Ishikawa (cell line): ENCODE measurements at regions not wholly inside any gene's neighbourhood (a gene's known extent, or its start where the extent isn't known, plus 50 kb on each side); places are given as distances from the start of the nearest gene placed in this dataset.

Experiments
- CEBPB ChIP-seq: IDR thresholded peaks from 2 replicates; pipeline ENCODE4 v1.6.1; 2012
- CREB1 ChIP-seq: IDR thresholded peaks from 2 replicates; pipeline ENCODE4 v1.6.1; 2012; ENCODE audit warnings: low read depth
- EGR1 ChIP-seq: IDR thresholded peaks from 2 replicates; pipeline ENCODE4 v1.6.1; 2012
- EP300 ChIP-seq: IDR thresholded peaks from 2 replicates; pipeline ENCODE4 v1.6.1; 2012; ENCODE audit warnings: borderline replicate concordance
- FOXM1 ChIP-seq: IDR thresholded peaks from 2 replicates; pipeline ENCODE4 v1.6.1; 2012; ENCODE audit warnings: low read depth, borderline replicate concordance
- NFIC ChIP-seq: IDR thresholded peaks from 2 replicates; pipeline ENCODE4 v1.6.1; 2012
- RAD21 ChIP-seq: IDR thresholded peaks from 2 replicates; pipeline ENCODE4 v1.6.1; 2012; ENCODE audit warnings: low read depth
- REST ChIP-seq: IDR thresholded peaks from 2 replicates; pipeline ENCODE4 v1.6.1; 2012; ENCODE audit warnings: low read depth, mild to moderate bottlenecking
- TAF1 ChIP-seq: IDR thresholded peaks from 2 replicates; pipeline ENCODE4 v1.6.1; 2012; ENCODE audit warnings: low read depth, mild to moderate bottlenecking
- TCF12 ChIP-seq: IDR thresholded peaks from 2 replicates; pipeline ENCODE4 v1.6.1; 2012; ENCODE audit warnings: low read depth
- TEAD4 ChIP-seq: IDR thresholded peaks from 2 replicates; pipeline ENCODE4 v1.6.1; 2012
- USF1 ChIP-seq: IDR thresholded peaks from 2 replicates; pipeline ENCODE4 v1.6.1; 2012
- YY1 ChIP-seq: IDR thresholded peaks from 2 replicates; pipeline ENCODE4 v1.6.1; 2012; ENCODE audit warnings: low read depth
- ZBTB7A ChIP-seq: IDR thresholded peaks from 2 replicates; pipeline ENCODE4 v1.6.1; 2012; ENCODE audit warnings: low read depth
- TF ChIP-seq, protein P1 (sequence below): IDR thresholded peaks from 2 replicates; pipeline ENCODE4 v1.6.1; 2012

DNA sequence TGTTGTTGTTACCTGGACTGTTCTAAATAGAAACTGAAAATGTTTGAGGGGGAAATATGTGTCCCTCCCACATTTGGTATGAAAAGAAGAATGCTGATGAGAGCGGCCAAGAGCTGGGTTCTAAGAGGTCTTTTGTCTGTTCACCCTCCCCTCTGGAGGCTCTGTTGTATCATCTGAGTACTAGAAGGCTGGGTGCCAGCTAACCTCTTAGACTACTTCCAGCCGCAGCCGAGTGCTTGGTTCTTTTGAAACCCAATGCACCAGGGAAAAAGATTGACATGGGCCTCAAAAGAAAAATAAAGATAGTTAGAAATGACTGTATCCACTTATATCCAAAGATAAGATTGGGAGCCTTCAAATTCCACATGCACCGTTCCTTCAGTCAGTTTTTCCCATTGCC, 255.9 kb downstream of the TXNL1 start:
- TF ChIP-seq TAF1 (no peak), NFIC (no peak), CREB1 (no peak), YY1 (no peak), EGR1 (no peak), REST (no peak), USF1 (no peak), RAD21 (no peak), ZBTB7A (no peak), TCF12 (no peak), CEBPB (no peak), EP300 (no peak), TEAD4 (no peak), FOXM1 (no peak)
- TF ChIP-seq, protein P1, sequence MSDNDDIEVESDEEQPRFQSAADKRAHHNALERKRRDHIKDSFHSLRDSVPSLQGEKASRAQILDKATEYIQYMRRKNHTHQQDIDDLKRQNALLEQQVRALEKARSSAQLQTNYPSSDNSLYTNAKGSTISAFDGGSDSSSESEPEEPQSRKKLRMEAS, result no peak

DNA sequence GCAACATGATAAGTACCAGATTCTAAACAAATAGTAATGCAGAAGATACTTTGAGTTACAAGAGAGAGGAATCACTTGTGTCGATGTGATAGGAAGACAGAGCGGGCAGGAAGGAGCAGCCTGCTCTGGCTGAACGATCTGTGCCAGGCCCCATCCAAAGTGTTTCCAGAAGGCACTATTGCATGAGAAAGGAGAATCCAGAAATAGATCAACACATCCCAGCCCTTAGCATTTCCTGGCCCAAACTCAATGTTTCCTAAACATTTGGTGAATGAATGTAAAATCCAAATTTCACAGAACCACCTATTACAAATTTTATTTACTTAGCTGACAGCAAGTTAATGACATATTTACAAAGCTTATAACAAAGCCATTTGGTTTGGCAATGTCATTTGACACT, 257.2 kb downstream of the TXNL1 start:
- no peak for TF ChIP-seq REST
- TF ChIP-seq NFIC, result no peak
- no peak for TF ChIP-seq TEAD4
- TF ChIP-seq TAF1, result no peak
- TF ChIP-seq USF1, result no peak
- no peak for TF ChIP-seq CREB1
- TF ChIP-seq ZBTB7A, result no peak
- no peak for TF ChIP-seq CEBPB
- no peak for TF ChIP-seq EGR1
- no peak for TF ChIP-seq TCF12
- TF ChIP-seq YY1, result no peak
- no peak for TF ChIP-seq EP300
- no peak for TF ChIP-seq RAD21
- no peak for TF ChIP-seq FOXM1
- TF ChIP-seq, protein P1, result no peak

- TF ChIP-seq NFIC, result no peak
- no peak for TF ChIP-seq TCF12
These were observed 257.7 kb downstream of the TXNL1 start for GRCh38 chr18:56380685-56381084.

- TF ChIP-seq, protein P1, result no peak
- no peak for TF ChIP-seq EP300
- no peak for TF ChIP-seq FOXM1
- no peak for TF ChIP-seq NFIC
- TF ChIP-seq TCF12, result no peak
- TF ChIP-seq RAD21, result no peak
- TF ChIP-seq ZBTB7A, result no peak
- no peak for TF ChIP-seq CREB1
These were observed 259.1 kb downstream of the TXNL1 start for GRCh38 chr18:56379256-56379655.

GRCh38 chr18:56377231-56377630, 261.2 kb downstream of the TXNL1 start:
- TF ChIP-seq, protein P1, result no peak
- no peak for TF ChIP-seq CEBPB
- TF ChIP-seq TAF1, result no peak
- TF ChIP-seq ZBTB7A, result no peak
- TF ChIP-seq NFIC, result no peak
- no peak for TF ChIP-seq YY1
- no peak for TF ChIP-seq EGR1
- no peak for TF ChIP-seq TEAD4

GRCh38 chr18:56374007-56374655, 264.3 kb downstream of the TXNL1 start:
- TF ChIP-seq REST (no peak), EP300 (no peak), TCF12 (no peak), CEBPB (no peak), YY1 (no peak), ZBTB7A (no peak)
- TF ChIP-seq, protein P1, result no peak
